HAP-1 (cell line): ENCODE measurements at regions not wholly inside any gene's neighbourhood (a gene's known extent, or its start where the extent isn't known, plus 50 kb on each side); places are given as distances from the start of the nearest gene placed in this dataset.

ENCODE experiments used
- DNase-seq, 2 experiments: peaks; one replicate each; pipeline ENCODE4 v3.0.0-alpha.2; 2016 to 2020; ENCODE audit warnings: low spot score in 2 of 2
- H3K27me3 ChIP-seq: fragments of 250-450 bp; sonication (Bioruptor Pico); 2 replicates; pipeline ENCODE4 v1.5.1; 2020; ENCODE audit warnings: low read depth, mild to moderate bottlenecking, moderate library complexity
- H3K36me3 ChIP-seq: fragments of 250-450 bp; sonication (Bioruptor Pico); replicated peaks from 2 replicates; pipeline ENCODE4 v1.5.1; 2020; ENCODE audit warnings: mild to moderate bottlenecking
- H3K4me1 ChIP-seq: fragments of 250-450 bp; sonication (Bioruptor Pico); 2 replicates; pipeline ENCODE4 v1.5.1; 2020; ENCODE audit warnings: mild to moderate bottlenecking
- H3K4me3 ChIP-seq: fragments of 250-450 bp; sonication (Bioruptor Pico); 2 replicates; pipeline ENCODE4 v1.5.1; 2020; ENCODE audit warnings: mild to moderate bottlenecking, moderate library complexity
- H3K9me3 ChIP-seq: fragments of 250-450 bp; sonication (Bioruptor Pico); 2 replicates; pipeline ENCODE4 v1.5.1; 2020; ENCODE audit warnings: mild to moderate bottlenecking, moderate library complexity
- in situ Hi-C: fragments of 300-500 bp; cut with MboI; formaldehyde crosslinking; loops from 3 replicates; pipeline ENCODE4 v1.14.3; 2020; ENCODE audit warnings: low sequenced_read_pairs, inconsistent platforms, mixed read lengths

DNA sequence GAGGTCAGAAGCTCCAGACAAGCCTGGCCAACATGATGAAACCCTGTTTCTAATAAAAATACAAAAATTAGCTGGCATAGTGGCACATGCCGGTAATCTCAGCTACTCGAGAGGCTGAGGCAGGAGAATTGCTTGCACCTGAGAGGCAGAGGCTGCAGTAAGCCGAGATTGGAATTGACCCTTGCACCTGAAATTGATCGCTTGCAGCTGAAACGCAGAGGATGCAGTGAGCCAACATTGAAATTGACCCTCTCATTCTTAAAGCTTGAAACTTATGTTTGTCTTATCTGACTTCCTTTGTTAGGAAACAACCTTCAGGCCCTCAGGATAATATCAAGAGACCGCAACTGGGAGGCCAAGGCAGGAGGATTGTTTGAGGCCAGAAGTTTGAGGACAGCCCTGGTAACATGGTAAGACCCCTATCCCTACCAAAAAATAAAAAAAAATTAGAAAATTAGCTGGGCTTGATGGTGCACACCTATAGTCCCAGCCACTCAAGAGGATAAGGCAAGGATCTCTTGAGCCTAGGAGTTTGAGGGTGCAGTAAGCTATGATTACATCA, 376.6 kb upstream of the XYLT1 start:
- H3K4me3 ChIP-seq: no peak overlapping the region
- no peaks in the 10 kb centered on the region for H3K4me1 ChIP-seq
- H3K36me3 ChIP-seq: no peaks in the 10 kb centered on the region
- H3K9me3 ChIP-seq: no peaks in the 10 kb centered on the region
- no peak for DNase-seq
- no peaks in the 10 kb centered on the region for H3K27me3 ChIP-seq
- in situ Hi-C loops: no loop called here

DNA sequence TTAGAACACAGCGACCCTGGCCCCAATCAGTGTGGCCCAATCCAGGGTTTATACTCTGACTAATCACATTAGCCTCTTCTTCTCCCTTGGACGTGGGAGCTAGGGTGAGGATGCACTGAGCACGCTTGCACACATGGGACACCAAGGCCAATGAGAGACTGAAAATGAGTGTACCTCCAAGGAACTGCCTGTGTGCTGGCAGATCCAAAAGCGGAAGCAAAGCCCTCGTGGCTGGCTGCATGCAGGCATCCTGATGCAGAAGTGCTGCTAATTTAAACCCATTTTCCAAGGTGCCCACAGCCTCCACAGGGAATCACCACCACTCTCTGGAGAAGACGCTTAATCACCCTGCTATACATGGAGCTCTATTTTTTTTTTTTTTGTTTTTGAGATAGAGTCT, 375.3 kb upstream of the XYLT1 start:
- Histone ChIP-seq H3K4me1 (no peaks in the 10 kb centered on the region), H3K9me3 (no peaks in the 10 kb centered on the region), H3K36me3 (no peaks in the 10 kb centered on the region), H3K4me3 (no peak overlapping the region), H3K27me3 (no peaks in the 10 kb centered on the region)
- in situ Hi-C loops: no loop called here
- no peak for DNase-seq

DNA sequence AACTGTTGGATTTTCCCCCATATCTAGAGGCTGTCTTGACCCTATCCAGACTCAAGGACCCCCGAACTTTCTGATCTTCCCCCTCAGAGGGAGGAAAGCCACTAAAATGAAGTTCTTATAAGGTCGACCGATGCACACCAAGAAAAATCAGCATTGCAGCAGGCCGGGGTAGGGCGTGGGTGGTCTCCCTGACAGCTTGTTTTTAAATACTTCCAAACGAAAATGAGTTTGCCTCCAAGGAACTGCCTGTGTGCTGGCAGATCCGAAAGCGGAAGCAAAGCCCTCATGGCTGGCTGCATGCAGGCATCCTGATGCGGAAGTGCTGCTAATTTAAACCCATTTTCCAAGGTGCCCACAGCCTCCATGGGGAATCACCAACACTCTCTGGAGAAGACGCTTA, 374.3 kb upstream of the XYLT1 start:
- in situ Hi-C loops: no loop called here
- no peaks in the 10 kb centered on the region for H3K4me1 ChIP-seq
- no peaks in the 10 kb centered on the region for H3K27me3 ChIP-seq
- no peak for DNase-seq
- no peaks in the 10 kb centered on the region for H3K36me3 ChIP-seq
- H3K9me3 ChIP-seq: no peaks in the 10 kb centered on the region
- no peak overlapping the region for H3K4me3 ChIP-seq

DNA sequence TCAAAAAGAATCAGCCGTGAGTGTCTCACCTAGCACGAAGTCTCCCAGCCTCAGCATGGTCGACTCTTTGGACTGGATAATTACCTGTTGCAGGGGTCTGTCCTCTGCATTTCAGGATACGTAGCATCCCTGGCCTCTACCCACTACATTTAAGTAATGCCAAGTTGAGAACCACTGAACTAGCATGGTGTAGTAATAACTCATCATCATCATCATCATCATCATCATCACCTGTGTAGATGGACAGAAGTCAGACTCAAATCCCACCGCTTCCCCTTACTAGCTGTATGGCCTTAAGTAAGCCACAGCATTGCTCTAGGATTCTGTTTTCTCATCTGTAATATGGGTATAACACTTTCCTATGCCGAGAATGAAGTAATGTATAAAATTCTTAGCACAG, 373.1 kb upstream of the XYLT1 start:
- no peaks in the 10 kb centered on the region for H3K9me3 ChIP-seq
- H3K36me3 ChIP-seq: no peaks in the 10 kb centered on the region
- no peak overlapping the region for H3K4me3 ChIP-seq
- in situ Hi-C loops: no loop called here
- no peaks in the 10 kb centered on the region for H3K27me3 ChIP-seq
- no peaks in the 10 kb centered on the region for H3K4me1 ChIP-seq
- no peak for DNase-seq

DNA sequence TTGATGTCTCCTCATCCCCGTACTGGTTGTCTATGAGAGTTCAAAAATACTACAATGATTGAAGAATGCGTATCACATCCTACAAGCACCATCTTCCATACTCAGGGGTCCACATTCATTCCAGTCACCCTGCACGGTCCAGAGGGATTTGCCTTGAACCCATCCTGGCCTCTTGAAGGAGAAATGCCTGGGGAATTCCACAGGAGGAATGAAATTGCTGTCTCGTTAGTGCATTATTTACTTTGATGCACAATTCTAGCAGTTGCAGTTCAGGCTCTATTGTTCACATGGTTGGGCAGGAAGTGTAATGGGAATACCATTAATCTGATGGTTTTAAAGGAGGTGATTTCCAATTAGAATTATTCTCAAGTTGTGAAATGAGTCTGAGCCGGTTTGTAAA, 369.1 kb upstream of the XYLT1 start:
- no peak for DNase-seq
- Histone ChIP-seq H3K27me3 (no peaks in the 10 kb centered on the region), H3K36me3 (no peaks in the 10 kb centered on the region), H3K4me3 (no peak overlapping the region), H3K4me1 (no peaks in the 10 kb centered on the region), H3K9me3 (no peaks in the 10 kb centered on the region)
- in situ Hi-C loops: no loop called here

DNA sequence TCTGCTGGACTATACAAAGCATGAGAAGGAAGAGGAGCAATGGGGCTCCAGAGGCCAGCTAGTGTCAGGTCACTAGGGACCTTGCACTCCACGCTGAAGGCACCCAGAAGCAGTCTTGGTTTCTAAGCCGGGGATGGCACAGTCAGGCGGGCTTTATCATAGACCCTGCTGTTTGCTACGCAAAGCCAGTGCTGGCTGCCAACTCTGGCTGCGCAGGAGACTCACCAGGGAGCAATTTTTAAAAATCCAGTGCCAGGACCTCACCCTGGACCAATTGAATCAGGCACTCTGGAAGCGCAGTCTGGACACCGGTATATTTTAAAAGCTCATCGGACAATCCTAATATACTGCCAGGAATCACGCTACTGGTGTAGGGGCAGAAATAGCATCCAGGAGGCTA, 368.5 kb upstream of the XYLT1 start:
- H3K4me1 ChIP-seq: no peaks in the 10 kb centered on the region
- H3K9me3 ChIP-seq: no peaks in the 10 kb centered on the region; the same call in 1 of the 2 replicates
- DNase-seq: no peak
- in situ Hi-C loops: no loop called here
- H3K27me3 ChIP-seq: no peaks in the 10 kb centered on the region
- no peak overlapping the region for H3K4me3 ChIP-seq
- H3K36me3 ChIP-seq: no peaks in the 10 kb centered on the region

DNA sequence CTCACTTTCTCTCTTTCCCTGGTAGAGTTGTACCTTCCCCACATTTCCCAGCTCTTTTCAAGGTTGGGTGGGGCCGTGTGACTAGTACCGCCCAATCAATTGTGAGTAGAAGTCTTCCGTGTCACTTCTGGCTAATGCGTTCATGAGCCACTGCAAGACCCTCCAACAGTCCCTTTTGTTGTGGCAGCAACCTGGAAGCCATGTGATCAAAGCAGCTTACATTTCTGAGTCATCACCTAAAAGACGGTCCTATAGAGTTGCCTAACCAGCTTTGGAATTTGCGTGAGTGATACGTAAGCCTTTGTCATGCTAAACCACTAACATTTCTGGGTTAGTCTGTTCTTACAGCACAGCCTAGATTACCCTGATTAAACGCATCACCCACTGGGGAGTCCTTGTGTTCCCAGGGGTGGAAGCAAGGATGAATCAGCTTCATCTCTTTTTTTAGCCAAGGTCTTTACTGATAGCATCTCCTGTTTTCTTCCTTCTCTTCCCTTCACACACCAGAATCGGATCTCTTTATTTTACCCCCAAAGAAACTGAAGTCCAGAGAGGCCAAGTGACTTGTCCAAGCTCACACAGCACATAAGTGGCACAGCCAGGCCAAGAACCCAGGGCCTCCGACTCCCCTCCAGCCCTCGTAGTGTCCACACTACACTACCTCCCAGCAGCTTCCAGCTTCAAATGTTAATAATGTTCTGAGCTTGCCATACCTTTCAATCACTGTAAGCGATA, 366.3 kb upstream of the XYLT1 start:
- H3K9me3 ChIP-seq: no peaks in the 10 kb centered on the region; the same call in 1 of the 2 replicates
- in situ Hi-C loops: no loop called here
- no peak overlapping the region for H3K4me3 ChIP-seq
- H3K27me3 ChIP-seq: no peaks in the 10 kb centered on the region
- no peaks in the 10 kb centered on the region for H3K36me3 ChIP-seq
- H3K4me1 ChIP-seq: no peaks in the 10 kb centered on the region
- DNase-seq: no peak

DNA sequence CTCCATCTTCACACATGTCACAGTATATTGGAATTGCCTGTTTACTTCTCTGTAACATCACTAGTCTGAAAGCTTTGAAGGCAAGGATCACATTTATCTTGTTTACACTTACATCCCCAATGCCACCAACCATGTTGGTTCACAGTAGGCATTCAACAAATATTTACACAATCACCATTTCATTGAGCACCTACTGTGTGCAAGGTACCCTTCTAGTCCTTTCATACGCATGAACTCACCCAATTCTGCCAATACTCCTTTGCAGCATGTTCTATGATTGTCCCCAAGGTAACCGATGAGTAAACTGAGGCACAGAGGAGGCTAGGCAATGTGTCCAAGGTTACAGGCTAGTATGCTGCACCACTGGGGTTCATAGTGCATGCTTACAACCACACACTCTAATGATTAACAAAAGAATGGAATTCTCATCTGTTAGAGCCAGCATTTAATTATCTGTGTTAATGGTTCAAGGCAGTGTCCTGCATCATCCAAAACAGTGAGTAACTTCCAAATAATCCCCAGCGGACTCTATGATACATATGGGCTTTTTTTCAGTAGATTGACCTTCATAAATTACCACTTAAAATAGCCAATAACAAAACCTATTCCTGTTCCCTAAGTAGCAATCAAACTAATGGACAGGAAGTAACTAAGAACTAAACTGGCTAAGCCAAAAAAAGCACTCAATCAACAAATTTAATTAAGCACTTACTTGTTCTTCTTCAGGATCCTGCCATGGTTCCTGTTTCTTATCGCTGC, 364.5 kb upstream of the XYLT1 start:
- in situ Hi-C loops: no loop called here
- Histone ChIP-seq H3K4me1 (no peaks in the 10 kb centered on the region), H3K4me3 (no peak overlapping the region), H3K27me3 (no peaks in the 10 kb centered on the region), H3K9me3 (no peaks in the 10 kb centered on the region; the same call in 1 of the 2 replicates), H3K36me3 (no peaks in the 10 kb centered on the region)
- no peak for DNase-seq

DNA sequence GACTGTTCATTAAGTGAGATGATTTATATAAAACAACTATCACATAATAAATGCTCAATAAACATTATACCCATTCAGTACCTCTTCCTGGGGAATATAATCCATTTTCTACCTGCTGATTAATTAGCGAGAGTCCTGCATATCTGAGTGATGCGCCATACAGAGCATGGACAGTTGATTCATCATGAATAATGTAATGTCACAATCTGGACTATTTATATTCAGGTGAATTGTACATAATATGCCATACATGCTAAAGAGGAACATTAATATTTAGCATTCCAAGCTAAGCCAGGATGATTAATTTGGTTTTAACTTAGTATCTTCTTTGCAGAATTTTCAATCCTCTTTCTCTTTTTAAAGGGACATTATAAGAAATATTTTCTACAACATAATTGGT, 362.0 kb upstream of the XYLT1 start:
- H3K27me3 ChIP-seq: no peaks in the 10 kb centered on the region
- H3K4me1 ChIP-seq: no peaks in the 10 kb centered on the region
- no peak for DNase-seq
- H3K36me3 ChIP-seq: no peaks in the 10 kb centered on the region
- H3K9me3 ChIP-seq: no peaks in the 10 kb centered on the region; the same call in 1 of the 2 replicates
- no peak overlapping the region for H3K4me3 ChIP-seq
- in situ Hi-C loops: no loop called here

DNA sequence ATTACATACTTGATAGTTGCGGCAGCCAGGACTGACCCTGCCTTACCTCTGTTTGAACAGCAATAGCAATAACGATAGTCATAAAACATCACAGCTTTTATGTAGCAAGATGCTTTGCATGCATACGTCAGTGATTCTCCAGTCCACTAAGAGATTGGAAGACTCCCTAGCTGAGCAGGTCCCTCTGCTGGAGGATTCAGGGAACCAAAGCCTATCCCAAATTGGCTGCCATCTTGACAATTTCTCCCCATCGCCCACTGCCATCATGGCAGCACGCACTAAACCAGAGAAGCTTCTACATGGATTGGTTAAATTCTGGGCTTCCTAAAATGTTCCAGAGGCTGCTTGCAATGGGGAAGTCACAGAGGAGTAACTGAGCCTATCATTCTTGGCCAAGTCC, 360.6 kb upstream of the XYLT1 start:
- H3K27me3 ChIP-seq: no peaks in the 10 kb centered on the region
- H3K9me3 ChIP-seq: no peaks in the 10 kb centered on the region; the same call in 1 of the 2 replicates
- in situ Hi-C loops: no loop called here
- H3K36me3 ChIP-seq: no peaks in the 10 kb centered on the region
- H3K4me1 ChIP-seq: no peaks in the 10 kb centered on the region
- no peak for DNase-seq
- H3K4me3 ChIP-seq: no peak overlapping the region

DNA sequence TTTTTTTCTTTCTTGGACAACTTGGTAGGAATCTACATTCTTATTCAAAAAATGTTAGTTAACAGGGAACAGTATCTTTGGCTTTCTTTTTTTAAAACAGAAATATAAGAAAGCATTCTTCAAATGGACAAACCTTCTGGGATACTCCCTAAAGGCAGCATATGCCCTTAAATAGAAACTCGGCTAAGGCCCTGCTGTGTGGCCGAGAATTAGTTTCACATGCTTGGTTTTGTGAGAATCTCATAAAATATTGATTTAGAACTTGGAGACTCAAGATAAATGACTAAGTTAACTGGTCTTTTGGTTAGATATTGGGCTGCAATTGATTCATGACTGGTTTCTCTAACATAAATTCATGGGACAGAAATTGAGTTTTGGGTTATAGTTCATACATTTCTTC, 359.9 kb upstream of the XYLT1 start:
- Histone ChIP-seq H3K36me3 (no peaks in the 10 kb centered on the region), H3K4me3 (no peak overlapping the region), H3K27me3 (no peaks in the 10 kb centered on the region), H3K4me1 (no peaks in the 10 kb centered on the region), H3K9me3 (no peaks in the 10 kb centered on the region; the same call in 1 of the 2 replicates)
- DNase-seq: no peak
- in situ Hi-C loops: no loop called here

DNA sequence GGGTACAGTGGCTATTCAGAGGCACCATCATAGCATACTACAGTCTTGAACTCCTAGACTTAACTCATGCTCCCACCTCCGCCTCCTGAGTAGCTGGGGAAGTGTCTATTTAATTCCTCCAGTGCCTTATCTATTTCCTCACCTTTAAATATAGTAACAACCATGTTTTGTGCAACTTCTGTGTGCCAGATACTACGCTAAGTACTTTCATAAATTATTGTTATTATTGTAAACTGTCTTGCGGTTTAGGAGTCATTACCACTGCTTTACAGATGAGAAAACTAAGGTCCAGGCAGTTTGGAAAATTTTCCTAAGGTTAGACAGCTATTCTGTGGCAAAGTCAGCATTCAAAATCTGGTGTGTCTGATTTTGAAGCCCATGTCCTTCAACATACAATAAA, 359.1 kb upstream of the XYLT1 start:
- H3K36me3 ChIP-seq: no peaks in the 10 kb centered on the region
- H3K4me1 ChIP-seq: no peaks in the 10 kb centered on the region
- no peaks in the 10 kb centered on the region for H3K27me3 ChIP-seq
- in situ Hi-C loops: no loop called here
- no peak overlapping the region for H3K4me3 ChIP-seq
- DNase-seq: no peak
- no peaks in the 10 kb centered on the region; the same call in 1 of the 2 replicates for H3K9me3 ChIP-seq

DNA sequence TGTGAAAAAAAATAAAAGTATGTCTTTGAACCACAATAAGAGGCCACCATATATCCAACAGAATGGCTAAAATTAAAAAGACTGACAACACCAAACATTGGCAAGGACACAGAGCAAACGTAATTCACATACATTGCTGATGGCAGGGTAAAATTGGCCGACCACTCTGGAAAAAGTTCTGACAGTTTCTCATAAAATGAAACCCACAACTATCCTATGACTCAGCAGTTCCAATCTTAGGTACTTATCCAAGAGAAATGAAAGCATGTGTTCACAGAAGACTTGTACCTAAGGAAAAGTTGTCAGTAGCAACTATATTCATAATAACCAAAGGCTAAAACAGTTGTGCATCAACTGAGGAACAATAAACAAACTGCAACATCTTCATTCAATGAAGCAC, 357.3 kb upstream of the XYLT1 start:
- DNase-seq: no peak
- Histone ChIP-seq H3K36me3 (no peaks in the 10 kb centered on the region), H3K9me3 (no peaks in the 10 kb centered on the region), H3K27me3 (no peaks in the 10 kb centered on the region), H3K4me3 (no peak overlapping the region), H3K4me1 (no peaks in the 10 kb centered on the region)
- in situ Hi-C loops: no loop called here

DNA sequence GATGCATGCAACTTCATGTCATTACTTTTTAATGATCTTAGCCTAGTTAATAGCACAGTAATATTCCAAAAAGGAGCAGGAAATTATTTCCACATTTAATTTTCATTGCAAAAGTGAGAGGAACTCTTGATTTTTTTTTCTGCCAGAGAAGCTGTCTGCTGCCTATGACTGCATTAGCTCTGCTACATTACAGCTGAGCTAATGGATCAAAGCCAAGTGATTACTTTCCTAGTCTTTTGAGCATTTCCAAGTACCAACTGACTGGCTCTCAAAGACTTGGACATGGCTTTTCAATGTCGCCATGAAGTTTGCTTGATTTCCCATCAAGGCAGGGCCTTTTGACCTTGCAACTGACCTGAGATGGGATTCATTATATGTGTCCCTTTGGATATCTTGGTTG, 356.6 kb upstream of the XYLT1 start:
- in situ Hi-C loops: no loop called here
- no peak for DNase-seq
- no peaks in the 10 kb centered on the region for H3K9me3 ChIP-seq

More for the DNA sequence above, 356.6 kb upstream of the XYLT1 start:
- H3K4me1 ChIP-seq: no peaks in the 10 kb centered on the region
- no peaks in the 10 kb centered on the region for H3K36me3 ChIP-seq
- no peaks in the 10 kb centered on the region for H3K27me3 ChIP-seq
- H3K4me3 ChIP-seq: no peak overlapping the region
